Right cardiac atrium (tissue), 5 donors: ENCODE measurements at regions not wholly inside any gene's neighbourhood (a gene's known extent, or its start where the extent isn't known, plus 50 kb on each side); places are given as distances from the start of the nearest gene placed in this dataset.

Experiments used
- ATAC-seq, 2 donors: fragments of 200-7000 bp; cut with Tn5 transposase; one replicate each; pipeline versions ENCODE4 v1.8.0 to v1.9.1; 2020; ENCODE audit warnings: moderate library complexity in 2 of 2, mild to moderate bottlenecking in 1 of 2
- DNase-seq, 3 donors: peaks; one replicate each; pipeline ENCODE4 v3.0.0-alpha.2; 2020
- H3K27ac ChIP-seq: one replicate; pipeline ENCODE4 v1.5.1; 2013; ENCODE audit warnings: mild to moderate bottlenecking, low read length, control low read depth, moderate library complexity
- H3K27me3 ChIP-seq: one replicate; pipeline ENCODE4 v1.6.1; 2013; ENCODE audit not compliant: control insufficient read depth, insufficient read depth
- H3K4me1 ChIP-seq: one replicate; pipeline ENCODE4 v1.6.1; 2013; ENCODE audit warnings: low read length; ENCODE audit not compliant: control insufficient read depth, insufficient read depth
- H3K4me3 ChIP-seq: one replicate; pipeline ENCODE4 v1.5.1; 2013; ENCODE audit warnings: low read length, control low read depth
- H3K9me3 ChIP-seq: one replicate; pipeline ENCODE4 v1.6.1; 2013; ENCODE audit warnings: low read length; ENCODE audit not compliant: control insufficient read depth
- WGBS: extraction: QIAGEN DNeasy Blood & Tissue Kit; methylation state at CpG from one replicate; pipeline ENCODE4 v1.1.7; 2013; 5-methylcytosine and 5-hydroxymethylcytosine counted together
- intact Hi-C, 4 donors: fragments of 100-400 bp; cut with DNase I; formaldehyde crosslinking; loops; one replicate each; pipeline versions ENCODE4 v1.11.0 to v1.14.0; 2022 to 2023
- donor health status: healthy with polysubstance abuse.
- donor health status: DM: no; HTN: yes; CAD: no.
- donor health status: DM: no; HTN: no; CAD: no.
- donor health status: DM: no; HTN: yes; CAD: no; lungs with severe emphysema.
- donor health status: DM: yes; HTN: yes; CAD: no.

DNA sequence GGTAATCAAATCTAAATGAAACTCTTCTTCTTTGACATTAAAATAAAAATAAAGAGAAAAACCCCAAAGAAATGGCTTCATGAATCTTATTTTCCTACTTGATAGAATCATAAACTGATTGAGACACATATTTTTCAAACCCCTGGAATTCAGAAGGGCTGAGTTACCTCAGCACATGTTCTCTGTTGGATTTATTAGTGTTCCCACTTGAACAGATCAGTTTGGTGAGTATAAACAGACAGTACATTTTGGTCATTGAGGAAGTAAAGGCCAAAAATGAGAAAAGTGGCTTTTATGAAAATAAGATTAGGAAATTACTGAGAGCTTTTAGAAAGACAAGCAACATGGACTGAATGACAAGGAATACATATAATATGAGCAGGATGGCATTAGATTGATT lies 620.4 kb downstream of the ANKRD50 start:
- Histone ChIP-seq H3K9me3 (no peaks in the 10 kb centered on the region), H3K4me3 (no peak overlapping the region), H3K27ac (no peak overlapping the region), H3K27me3 (no peaks in the 10 kb centered on the region), H3K4me1 (peaks cover 2% of the 10 kb centered on the region)
- no peak for DNase-seq
- no peak for ATAC-seq
- intact Hi-C loops, result no loop called here

DNA sequence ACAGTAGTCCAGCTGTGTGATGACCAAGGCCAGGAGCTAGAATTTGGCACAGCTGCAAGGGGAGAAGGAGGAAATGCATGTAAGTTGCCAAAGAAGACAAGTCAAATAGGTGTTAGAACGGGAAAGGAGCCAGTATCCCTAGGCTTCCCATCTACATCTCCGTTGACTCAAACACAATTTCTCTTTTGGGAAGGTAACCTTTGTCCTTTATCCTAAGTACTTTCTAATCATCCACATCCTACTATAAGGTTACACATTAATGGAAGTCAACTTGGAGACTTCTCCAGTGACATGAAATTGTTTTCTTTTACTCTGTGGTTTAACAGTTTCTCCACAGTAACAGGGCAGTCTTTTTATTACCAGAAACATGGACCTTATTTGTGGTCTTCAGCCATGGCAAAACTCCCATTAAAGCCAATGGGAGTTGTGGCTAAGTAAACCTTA lies 620.0 kb downstream of the ANKRD50 start:
- peak; percentile 69 to 73 for ATAC-seq
- DNase-seq, result peak in 1 of 3 donors; percentile 32

DNA sequence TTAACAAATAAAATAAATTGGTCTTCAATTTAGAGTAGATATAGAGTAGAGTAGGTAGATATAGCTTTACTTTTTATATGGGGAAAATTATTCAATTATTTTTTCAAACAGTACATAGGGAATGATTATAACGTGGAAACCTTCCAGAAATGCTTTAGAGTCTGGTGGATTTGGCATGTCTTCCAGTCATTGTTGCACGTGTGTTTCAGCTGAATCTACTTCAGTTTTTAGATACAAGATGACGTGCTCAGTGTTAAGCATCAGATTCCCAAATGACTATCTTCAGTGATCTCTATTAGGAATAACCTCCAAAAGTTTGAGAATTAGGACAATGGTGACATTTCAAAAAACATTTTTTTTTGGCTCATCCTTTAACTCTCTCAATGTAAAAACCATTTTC lies 616.9 kb downstream of the ANKRD50 start:
- H3K27me3 ChIP-seq, result no peaks in the 10 kb centered on the region
- DNase-seq (no peak), ATAC-seq (no peak)
- H3K4me1 ChIP-seq, result peaks cover 2% of the 10 kb centered on the region
- 28% methylated on average over 3 of the region's 3 CpGs for WGBS
- H3K9me3 ChIP-seq, result no peaks in the 10 kb centered on the region
- intact Hi-C loops, result no loop called here
- no peak overlapping the region for H3K27ac ChIP-seq
- no peak overlapping the region for H3K4me3 ChIP-seq

More for the DNA sequence above, 620.0 kb downstream of the ANKRD50 start:
- intact Hi-C loops, result no loop called here
- H3K4me1 ChIP-seq, result peaks cover 2% of the 10 kb centered on the region
- 41% methylated on average over 2 of the region's 2 CpGs for WGBS
- H3K27ac ChIP-seq, result no peak overlapping the region
- no peaks in the 10 kb centered on the region for H3K27me3 ChIP-seq
- no peak overlapping the region for H3K4me3 ChIP-seq
- H3K9me3 ChIP-seq, result no peaks in the 10 kb centered on the region

DNA sequence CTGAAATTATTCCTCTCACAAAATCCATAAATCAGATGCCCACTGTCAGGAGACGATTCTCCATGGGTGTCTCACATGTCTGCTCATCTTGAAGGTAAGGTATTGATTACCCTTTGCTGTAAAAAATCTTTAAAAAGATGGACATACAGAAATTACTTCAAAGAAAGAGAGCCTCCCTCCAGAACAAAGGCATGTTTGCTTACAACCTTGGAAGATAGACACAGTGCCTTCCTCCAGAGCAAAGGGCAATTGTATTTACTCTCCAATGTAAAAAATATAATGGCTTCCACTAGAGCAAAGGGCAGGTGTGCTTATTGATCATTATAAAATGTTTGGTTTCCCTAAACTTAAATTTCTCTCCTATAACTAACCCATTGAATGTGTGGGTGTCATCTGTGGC lies 616.2 kb downstream of the ANKRD50 start:
- ATAC-seq (no peak), DNase-seq (no peak)
- Histone ChIP-seq H3K9me3 (no peaks in the 10 kb centered on the region), H3K4me1 (peaks cover 2% of the 10 kb centered on the region), H3K27me3 (no peaks in the 10 kb centered on the region), H3K4me3 (no peak overlapping the region), H3K27ac (no peak overlapping the region)
- 49% methylated on average over 1 of the region's 1 CpG for WGBS
- intact Hi-C loops, result no loop called here

- peaks cover under 1% of the 10 kb centered on the region for H3K4me1 ChIP-seq
- H3K27me3 ChIP-seq, result no peaks in the 10 kb centered on the region
- H3K9me3 ChIP-seq, result no peaks in the 10 kb centered on the region
- peak; percentile 61 to 71 for ATAC-seq
- H3K27ac ChIP-seq, result no peak overlapping the region
- intact Hi-C loops, result no loop called here
- WGBS, result 93% methylated on average over 1 of the region's 1 CpG
- H3K4me3 ChIP-seq, result no peak overlapping the region
- DNase-seq, result no peak
These were observed 615.1 kb downstream of the ANKRD50 start for GRCh38 chr4:124097447-124097846.

- Histone ChIP-seq H3K9me3 (no peaks in the 10 kb centered on the region), H3K4me1 (no peaks in the 10 kb centered on the region), H3K27ac (no peak overlapping the region), H3K4me3 (no peak overlapping the region), H3K27me3 (no peaks in the 10 kb centered on the region)
- no peak for DNase-seq
- 94% methylated on average over 3 of the region's 3 CpGs for WGBS
- ATAC-seq, result no peak
- intact Hi-C loops, result loop anchor here in 2 of 4 donors (10.0 kb wide), 1 partner anchor 329 kb away; no protein-coding TSS in a partner anchor
These were observed 608.4 kb downstream of the ANKRD50 start for GRCh38 chr4:124104101-124104500.

DNA sequence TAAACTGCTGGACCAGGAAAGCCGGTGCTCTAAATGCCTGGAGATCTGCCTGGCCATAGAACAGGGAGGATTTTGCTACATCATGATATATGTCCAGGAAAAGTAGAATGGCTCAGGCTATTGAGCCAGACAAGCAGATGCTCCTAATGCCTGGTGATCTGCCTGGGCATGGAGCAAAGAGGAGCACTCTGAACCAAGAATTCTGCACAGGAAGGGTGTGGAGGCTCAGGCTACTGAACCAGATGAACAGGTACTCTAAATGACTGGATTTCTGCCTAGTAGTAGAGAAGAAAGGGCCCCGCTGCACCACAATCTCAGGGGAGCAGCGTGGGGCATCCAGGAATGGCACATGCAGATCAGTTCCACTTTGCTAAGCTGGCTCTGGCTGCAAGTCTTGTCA lies 607.9 kb downstream of the ANKRD50 start:
- Histone ChIP-seq H3K4me1 (no peaks in the 10 kb centered on the region), H3K27me3 (no peaks in the 10 kb centered on the region), H3K9me3 (no peaks in the 10 kb centered on the region), H3K27ac (no peak overlapping the region), H3K4me3 (no peak overlapping the region)
- intact Hi-C loops, result loop anchor here in 2 of 4 donors (10.0 kb wide), 1 partner anchor 330 kb away; no protein-coding TSS in a partner anchor
- ATAC-seq (no peak), DNase-seq (no peak)
- WGBS, result 97% methylated on average over 3 of the region's 3 CpGs

DNA sequence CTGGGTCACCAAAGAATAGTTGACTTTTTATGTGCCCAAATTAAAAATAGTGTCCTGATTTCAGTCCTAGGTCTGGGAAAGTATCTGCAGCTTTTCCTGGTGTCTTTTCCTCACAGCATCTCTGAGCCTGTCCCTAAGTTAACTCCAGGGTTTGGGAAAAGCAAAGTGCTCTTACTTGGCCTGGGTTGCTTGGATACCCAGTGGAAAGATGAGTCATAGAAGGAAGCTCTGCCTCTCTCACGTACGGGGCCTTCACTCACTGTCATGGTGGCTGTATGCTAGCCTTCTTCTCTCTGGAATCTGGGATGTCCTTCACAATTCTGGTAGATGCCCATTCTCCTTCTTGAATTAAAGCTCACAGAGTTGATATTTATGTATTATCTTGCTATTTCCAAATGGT lies 607.3 kb downstream of the ANKRD50 start:
- H3K9me3 ChIP-seq, result no peaks in the 10 kb centered on the region
- ATAC-seq (peak in 1 of 2 donors; percentile 50), DNase-seq (no peak)
- H3K4me1 ChIP-seq, result no peaks in the 10 kb centered on the region
- H3K4me3 ChIP-seq, result no peak overlapping the region
- intact Hi-C loops, result loop anchor here in 2 of 4 donors (10.0 kb wide), 1 partner anchor 330 kb away; no protein-coding TSS in a partner anchor
- no peak overlapping the region for H3K27ac ChIP-seq
- no peaks in the 10 kb centered on the region for H3K27me3 ChIP-seq
- 51% methylated on average over 2 of the region's 2 CpGs for WGBS

- no peak for ATAC-seq
- 78% methylated on average over 2 of the region's 2 CpGs for WGBS
These were observed 601.1 kb downstream of the ANKRD50 start for GRCh38 chr4:124111411-124111810.

GRCh38 chr4:124111922-124112321 lies 600.6 kb downstream of the ANKRD50 start:
- Histone ChIP-seq H3K4me1 (no peaks in the 10 kb centered on the region), H3K9me3 (no peaks in the 10 kb centered on the region), H3K27ac (no peak overlapping the region), H3K4me3 (no peak overlapping the region), H3K27me3 (no peaks in the 10 kb centered on the region)
- intact Hi-C loops, result loop anchor here in 3 of 4 donors (5.0 to 10.0 kb wide), 4 partner anchors 340 to 1007 kb away; partner anchors contain the start of gene SPRY1 (in 3 of the 3)
- DNase-seq (no peak), ATAC-seq (peak; percentile 84 to 86)
- WGBS, result 39% methylated on average over 2 of the region's 2 CpGs

More at GRCh38 chr4:124111411-124111810, 601.1 kb downstream of the ANKRD50 start:
- intact Hi-C loops, result loop anchor here in 3 of 4 donors (5.0 to 10.0 kb wide), 4 partner anchors 339 to 1007 kb away; partner anchors contain the start of gene SPRY1 (in 3 of the 3)
- Histone ChIP-seq H3K27ac (no peak overlapping the region), H3K9me3 (no peaks in the 10 kb centered on the region), H3K4me1 (no peaks in the 10 kb centered on the region), H3K27me3 (no peaks in the 10 kb centered on the region), H3K4me3 (no peak overlapping the region)
- no peak for DNase-seq

GRCh38 chr4:124118061-124118460 lies 594.5 kb downstream of the ANKRD50 start:
- intact Hi-C loops, result loop anchor here in 3 of 4 donors (10.0 kb wide), 2 partner anchors 723 to 1013 kb away; partner anchors contain the start of gene SPRY1 (in 3 of the 3)
- DNase-seq (no peak), ATAC-seq (no peak)
- Histone ChIP-seq H3K4me1 (no peaks in the 10 kb centered on the region), H3K27ac (no peak overlapping the region), H3K4me3 (no peak overlapping the region), H3K27me3 (no peaks in the 10 kb centered on the region), H3K9me3 (no peaks in the 10 kb centered on the region)
- 60% methylated on average over 2 of the region's 2 CpGs for WGBS
